ENCODE measurements at regions not wholly inside any gene's neighbourhood (a gene's known extent, or its start where the extent isn't known, plus 50 kb on each side); places are given as distances from the start of the nearest gene placed in this dataset.

DNA sequence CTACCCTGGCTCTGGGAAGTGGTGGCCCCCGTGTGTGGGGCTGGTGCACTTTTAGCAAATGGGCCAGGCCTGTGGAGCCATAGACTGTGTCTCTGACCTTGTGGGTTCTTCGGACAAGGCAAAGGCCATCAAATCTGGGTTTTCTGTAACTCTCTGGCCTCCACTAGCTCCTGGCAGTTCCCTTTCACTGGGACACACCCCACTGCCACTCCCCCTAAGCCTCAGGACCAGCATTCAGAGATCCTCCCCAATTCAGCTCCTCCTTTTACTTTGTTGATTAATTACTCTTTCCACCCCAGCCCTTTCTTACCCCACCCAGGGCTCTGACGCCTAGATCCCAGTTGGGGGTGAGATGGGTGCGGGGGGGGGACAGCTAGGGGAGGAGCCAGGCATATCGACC is 53.9 kb upstream of the IRX3 start:
- DNase-seq (ENCODE audit: low read depth) = no peak
- H3K4me3 ChIP-seq (ENCODE audit: low read depth, low read length) = no peak overlapping the region
- TF ChIP-seq, protein P1, sequence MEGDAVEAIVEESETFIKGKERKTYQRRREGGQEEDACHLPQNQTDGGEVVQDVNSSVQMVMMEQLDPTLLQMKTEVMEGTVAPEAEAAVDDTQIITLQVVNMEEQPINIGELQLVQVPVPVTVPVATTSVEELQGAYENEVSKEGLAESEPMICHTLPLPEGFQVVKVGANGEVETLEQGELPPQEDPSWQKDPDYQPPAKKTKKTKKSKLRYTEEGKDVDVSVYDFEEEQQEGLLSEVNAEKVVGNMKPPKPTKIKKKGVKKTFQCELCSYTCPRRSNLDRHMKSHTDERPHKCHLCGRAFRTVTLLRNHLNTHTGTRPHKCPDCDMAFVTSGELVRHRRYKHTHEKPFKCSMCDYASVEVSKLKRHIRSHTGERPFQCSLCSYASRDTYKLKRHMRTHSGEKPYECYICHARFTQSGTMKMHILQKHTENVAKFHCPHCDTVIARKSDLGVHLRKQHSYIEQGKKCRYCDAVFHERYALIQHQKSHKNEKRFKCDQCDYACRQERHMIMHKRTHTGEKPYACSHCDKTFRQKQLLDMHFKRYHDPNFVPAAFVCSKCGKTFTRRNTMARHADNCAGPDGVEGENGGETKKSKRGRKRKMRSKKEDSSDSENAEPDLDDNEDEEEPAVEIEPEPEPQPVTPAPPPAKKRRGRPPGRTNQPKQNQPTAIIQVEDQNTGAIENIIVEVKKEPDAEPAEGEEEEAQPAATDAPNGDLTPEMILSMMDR (IDR thresholded peaks at IDR 0.05; ENCODE audit: low read depth, low read length) = no peak
- TF ChIP-seq MYC (IDR thresholded peaks at IDR 0.05; ENCODE audit: low read depth, low read length) = no peak
- TF ChIP-seq POLR2A (IDR thresholded peaks at IDR 0.05; ENCODE audit: extremely low read depth, insufficient read length) = no peak
- TF ChIP-seq, protein P2, sequence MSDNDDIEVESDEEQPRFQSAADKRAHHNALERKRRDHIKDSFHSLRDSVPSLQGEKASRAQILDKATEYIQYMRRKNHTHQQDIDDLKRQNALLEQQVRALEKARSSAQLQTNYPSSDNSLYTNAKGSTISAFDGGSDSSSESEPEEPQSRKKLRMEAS (IDR thresholded peaks at IDR 0.05; ENCODE audit: low read depth, low read length) = no peak

DNA sequence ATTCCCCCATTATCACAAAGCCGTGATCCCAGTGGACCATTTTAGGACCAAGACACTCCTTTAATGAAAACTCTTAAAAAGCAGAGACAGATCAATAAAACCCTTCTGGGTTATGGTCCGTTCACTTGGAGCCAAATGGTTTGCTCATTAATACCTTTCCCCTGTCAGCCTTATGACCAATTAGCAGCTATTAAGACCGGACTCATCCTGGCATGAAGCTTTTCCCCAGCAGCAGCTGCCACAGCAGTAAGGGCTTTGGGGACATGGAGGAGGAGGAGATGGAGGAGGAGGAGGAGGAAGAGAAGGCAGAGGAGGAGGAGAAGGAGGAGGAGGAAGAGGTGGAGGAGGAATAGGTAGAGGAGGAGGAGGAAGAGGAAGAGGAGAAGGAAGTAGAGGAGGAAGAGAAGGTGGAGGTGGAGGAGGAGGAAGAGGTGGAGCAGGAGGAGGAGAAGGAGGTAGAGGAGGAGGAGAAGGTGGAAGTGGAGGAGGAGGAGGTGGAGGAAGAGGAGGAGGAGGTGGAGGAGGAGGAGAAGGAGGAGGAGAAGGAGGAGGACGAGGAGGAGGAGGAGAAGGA is 50.1 kb upstream of the IRX3 start:
- no peak for DNase-seq (ENCODE audit: low read depth)
- no peak for TF ChIP-seq POLR2A (IDR thresholded peaks at IDR 0.05; ENCODE audit: extremely low read depth, insufficient read length)
- TF ChIP-seq, protein P2 (IDR thresholded peaks at IDR 0.05; ENCODE audit: low read depth, low read length) = no peak
- TF ChIP-seq, protein P1 (IDR thresholded peaks at IDR 0.05; ENCODE audit: low read depth, low read length) = no peak
- TF ChIP-seq MYC (IDR thresholded peaks at IDR 0.05; ENCODE audit: low read depth, low read length) = no peak
- H3K4me3 ChIP-seq (ENCODE audit: low read depth, low read length) = no peak overlapping the region
